Caco-2 (cell line): ENCODE measurements at regions not wholly inside any gene's neighbourhood (a gene's known extent, or its start where the extent isn't known, plus 50 kb on each side); places are given as distances from the start of the nearest gene placed in this dataset.

ENCODE experiments used
- BruUV-seq: library from RNA; stranded (reverse); fragments of 400-500 nt; replicated peaks from 2 replicates; lab custom pipeline; 2021; lab: Mats Ljungman, UMichigan
- CTCF ChIA-PET: fragments of 300-600 bp; sonication (Branson Sonifier 250); formaldehyde crosslinking; loops from one replicate; lab custom pipeline; 2022; ENCODE audit warnings: antibody characterized with exemption; lab: Charles Lee
- POLR2A ChIA-PET: fragments of 300-600 bp; sonication (Branson Sonifier 250); formaldehyde crosslinking; loops from one replicate; lab custom pipeline; 2022; ENCODE audit warnings: antibody characterized with exemption; lab: Charles Lee
- DNase-seq, 2 experiments: peaks; one replicate each; pipeline versions ENCODE4 v3.0.0 to v3.0.0-alpha.2; 2020 to 2022
- H3K27me3 ChIP-seq: replicated peaks from 2 replicates; pipeline ENCODE4 v1.6.0; 2011; ENCODE audit warnings: low read length; ENCODE audit not compliant: control insufficient read depth, insufficient read depth
- H3K36me3 ChIP-seq: 2 replicates; pipeline ENCODE4 v1.5.1; 2011; ENCODE audit warnings: low read length; ENCODE audit not compliant: control insufficient read depth, insufficient read depth
- H3K4me1 ChIP-seq: fragments of 250-450 bp; sonication (Bioruptor Pico); 2 replicates; pipeline ENCODE4 v1.5.1; 2020; ENCODE audit warnings: mild to moderate bottlenecking
- H3K4me3 ChIP-seq: 2 replicates; pipeline ENCODE4 v1.5.1; 2011; ENCODE audit warnings: low read depth, mild to moderate bottlenecking, control low read depth, low read length
- H3K9me3 ChIP-seq: fragments of 250-450 bp; sonication (Bioruptor Pico); 2 replicates; pipeline ENCODE4 v1.5.1; 2020; ENCODE audit warnings: mild to moderate bottlenecking, moderate library complexity
- H3K27ac Mint-ChIP-seq: one replicate; pipeline ENCODE4 v1.8.0; 2022; ENCODE audit warnings: mixed read lengths; ENCODE audit not compliant: unreplicated experiment
- H3K27me3 Mint-ChIP-seq: one replicate; pipeline ENCODE4 v1.8.0; 2022; ENCODE audit warnings: mixed read lengths; ENCODE audit not compliant: insufficient read depth, unreplicated experiment
- H3K36me3 Mint-ChIP-seq: one replicate; pipeline ENCODE4 v1.8.0; 2022; ENCODE audit warnings: mild to moderate bottlenecking, mixed read lengths; ENCODE audit not compliant: insufficient read depth, unreplicated experiment
- H3K4me1 Mint-ChIP-seq: one replicate; pipeline ENCODE4 v1.8.0; 2022; ENCODE audit warnings: low read depth, mixed read lengths; ENCODE audit not compliant: unreplicated experiment
- H3K4me3 Mint-ChIP-seq: one replicate; pipeline ENCODE4 v1.8.0; 2022; ENCODE audit warnings: mild to moderate bottlenecking, moderate library complexity, mixed read lengths; ENCODE audit not compliant: unreplicated experiment
- H3K9me3 Mint-ChIP-seq: one replicate; pipeline ENCODE4 v1.8.0; 2022; ENCODE audit warnings: mixed read lengths; ENCODE audit not compliant: unreplicated experiment
- intact Hi-C: fragments of 100-400 bp; cut with micrococcal nuclease; formaldehyde crosslinking; loops from one replicate; pipeline ENCODE4 v1.10.0; 2022; ENCODE audit not compliant: unreplicated experiment
- TF ChIP-seq, protein P1 (sequence below), 2 experiments: fragments of 200-600 bp in 1 of 2; IDR thresholded peaks; 1 replicate in 1 of 2; 2 replicates in 1 of 2; pipeline versions ENCODE4 v1.5.1 to v1.8.0; 2011 to 2022; ENCODE audit warnings: antibody characterized with exemption in 1 of 2, control low read depth in 1 of 2, inconsistent platforms in 1 of 2, low read depth in 1 of 2, low read length in 1 of 2, mild to moderate bottlenecking in 1 of 2, moderate library complexity in 1 of 2; ENCODE audit not compliant: insufficient read depth in 1 of 2, severe bottlenecking in 1 of 2, unreplicated experiment in 1 of 2

DNA sequence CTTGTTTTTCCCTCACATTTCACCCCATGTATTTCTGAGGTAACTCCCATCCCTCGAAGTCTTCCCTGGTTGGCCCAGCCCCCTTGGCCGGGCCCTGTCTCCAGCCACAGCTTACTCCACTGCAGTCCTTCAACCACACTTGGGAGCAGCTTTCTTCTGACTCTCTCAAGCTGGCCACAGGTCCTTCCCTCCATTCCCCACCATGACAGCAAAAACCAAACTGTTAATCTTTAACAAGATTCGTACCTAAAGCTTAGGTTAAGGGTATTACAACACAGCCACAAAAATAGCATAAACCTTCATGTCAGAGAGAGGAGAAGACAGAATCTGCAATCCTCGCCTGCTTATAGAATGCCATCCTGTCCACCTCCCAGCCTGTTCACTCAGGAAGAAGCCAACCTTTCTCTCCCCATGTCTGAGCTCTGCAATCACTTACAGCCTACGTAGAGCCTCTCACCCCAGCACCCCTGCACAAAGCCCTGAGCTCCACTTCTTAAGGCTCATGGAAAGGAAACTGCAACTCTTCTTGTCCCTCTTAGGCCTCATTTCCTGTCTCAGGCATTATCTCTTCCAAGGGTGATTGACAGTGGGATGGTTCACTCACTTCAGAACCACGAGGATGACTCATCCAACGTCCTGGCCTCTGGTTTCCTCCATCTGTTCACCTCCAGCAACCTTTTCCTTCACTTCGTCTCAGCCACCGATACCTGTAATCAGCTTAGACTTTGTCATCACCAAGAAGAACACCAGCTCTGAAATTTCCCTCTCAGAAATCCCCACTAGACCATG lies 72.8 kb downstream of the CD2 start:
- Histone ChIP-seq H3K36me3 (no peaks in the 10 kb centered on the region), H3K9me3 (no peaks in the 10 kb centered on the region), H3K4me1 (peaks cover 6% of the 10 kb centered on the region; the same call in 1 of the 2 replicates), H3K4me3 (no peak overlapping the region), H3K27me3 (no peaks in the 10 kb centered on the region)
- BruUV-seq, result no TSS peak
- Mint-ChIP-seq H3K4me3 (no peak overlapping the region), H3K9me3 (peaks cover 9% of the 10 kb centered on the region), H3K27me3 (no peaks in the 10 kb centered on the region), H3K36me3 (peaks cover 4% of the 10 kb centered on the region), H3K4me1 (peaks cover 18% of the 10 kb centered on the region), H3K27ac (peak overlapping the region; percentile 55)
- ChIA-PET POLR2A (no interaction called here), CTCF (interaction anchor here (1.1 kb wide), 1 partner anchor 252 kb away, joined by 3 read pairs; no protein-coding TSS in a partner anchor)
- TF ChIP-seq, protein P1, sequence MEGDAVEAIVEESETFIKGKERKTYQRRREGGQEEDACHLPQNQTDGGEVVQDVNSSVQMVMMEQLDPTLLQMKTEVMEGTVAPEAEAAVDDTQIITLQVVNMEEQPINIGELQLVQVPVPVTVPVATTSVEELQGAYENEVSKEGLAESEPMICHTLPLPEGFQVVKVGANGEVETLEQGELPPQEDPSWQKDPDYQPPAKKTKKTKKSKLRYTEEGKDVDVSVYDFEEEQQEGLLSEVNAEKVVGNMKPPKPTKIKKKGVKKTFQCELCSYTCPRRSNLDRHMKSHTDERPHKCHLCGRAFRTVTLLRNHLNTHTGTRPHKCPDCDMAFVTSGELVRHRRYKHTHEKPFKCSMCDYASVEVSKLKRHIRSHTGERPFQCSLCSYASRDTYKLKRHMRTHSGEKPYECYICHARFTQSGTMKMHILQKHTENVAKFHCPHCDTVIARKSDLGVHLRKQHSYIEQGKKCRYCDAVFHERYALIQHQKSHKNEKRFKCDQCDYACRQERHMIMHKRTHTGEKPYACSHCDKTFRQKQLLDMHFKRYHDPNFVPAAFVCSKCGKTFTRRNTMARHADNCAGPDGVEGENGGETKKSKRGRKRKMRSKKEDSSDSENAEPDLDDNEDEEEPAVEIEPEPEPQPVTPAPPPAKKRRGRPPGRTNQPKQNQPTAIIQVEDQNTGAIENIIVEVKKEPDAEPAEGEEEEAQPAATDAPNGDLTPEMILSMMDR (IDR thresholded peaks at IDR 0.05; ENCODE audit: insufficient read depth in 1 of 2, low read depth in 1 of 2, low read length in 1 of 2, severe bottlenecking in 1 of 2, unreplicated experiment in 1 of 2), result no peak
- intact Hi-C loops, result no loop called here
- DNase-seq, result no peak

DNA sequence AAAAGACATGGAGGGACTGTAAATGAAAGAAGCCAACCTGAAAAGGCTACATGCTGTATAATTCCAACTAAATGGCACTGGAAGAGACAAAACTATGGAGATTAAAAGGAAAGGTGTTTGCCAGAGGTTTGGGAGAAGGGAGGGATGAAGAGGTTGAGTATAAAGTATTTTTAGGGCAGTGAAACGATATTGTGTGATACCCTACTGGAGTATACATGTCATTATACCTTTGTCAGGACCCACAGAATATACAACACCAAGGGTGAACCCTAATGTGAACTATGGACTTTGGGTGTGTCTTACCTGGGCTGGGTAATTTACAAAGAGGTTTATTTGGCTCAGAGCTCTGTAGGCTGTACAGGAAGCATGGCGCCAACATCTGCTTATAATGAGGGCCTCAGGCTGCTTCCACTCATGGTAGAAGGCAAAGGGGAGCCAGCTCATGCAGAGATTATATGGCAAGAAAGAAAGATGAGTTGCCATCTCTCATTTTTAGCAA lies 73.4 kb downstream of the CD2 start:
- Mint-ChIP-seq H3K4me3 (no peak overlapping the region), H3K4me1 (peaks cover 24% of the 10 kb centered on the region), H3K36me3 (peaks cover 4% of the 10 kb centered on the region), H3K9me3 (peaks cover 9% of the 10 kb centered on the region), H3K27me3 (no peaks in the 10 kb centered on the region), H3K27ac (peak overlapping the region; percentile 55)
- CTCF ChIA-PET, result interaction anchor here (1.1 kb wide), 1 partner anchor 253 kb away, joined by 3 read pairs; no protein-coding TSS in a partner anchor
- Histone ChIP-seq H3K4me1 (peaks cover 9% of the 10 kb centered on the region), H3K27me3 (no peaks in the 10 kb centered on the region), H3K4me3 (no peak overlapping the region), H3K36me3 (no peaks in the 10 kb centered on the region), H3K9me3 (no peaks in the 10 kb centered on the region)
- intact Hi-C loops, result no loop called here
- TF ChIP-seq, protein P1 (IDR thresholded peaks at IDR 0.05; ENCODE audit: insufficient read depth in 1 of 2, low read depth in 1 of 2, low read length in 1 of 2, severe bottlenecking in 1 of 2, unreplicated experiment in 1 of 2), result no peak
- BruUV-seq, result no TSS peak
- DNase-seq, result no peak
- POLR2A ChIA-PET, result no interaction called here

DNA sequence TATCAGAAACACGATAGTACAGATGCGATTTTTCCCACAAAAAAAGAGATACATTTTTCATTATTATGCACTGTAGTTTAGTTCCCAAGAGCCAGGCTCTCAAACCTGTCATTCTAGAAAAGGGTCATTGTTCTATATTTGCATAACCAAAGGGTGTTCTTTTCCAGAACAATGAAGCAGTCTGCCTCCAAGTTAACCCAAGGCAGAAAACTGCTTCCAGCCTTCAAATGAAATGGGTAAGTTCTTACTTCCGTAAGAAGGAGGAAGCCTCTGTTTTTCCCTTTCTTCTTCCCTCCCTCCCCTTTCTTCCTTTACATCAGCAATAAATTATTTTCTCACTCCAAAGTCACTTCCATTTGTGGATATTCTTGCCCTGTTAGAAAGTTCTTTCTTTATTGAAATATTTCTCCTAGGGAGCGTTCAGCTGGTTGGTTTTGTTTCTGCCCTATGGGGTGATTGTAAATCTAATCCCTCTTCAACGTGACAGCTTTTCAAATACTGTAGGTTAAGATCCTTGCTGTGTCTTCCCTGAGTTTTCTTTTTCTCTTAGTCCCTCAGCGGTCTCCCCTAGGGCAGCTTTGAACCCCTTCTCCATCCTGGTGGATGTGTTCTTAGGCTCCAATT lies 77.3 kb upstream of the PTGFRN start:
- no peaks in the 10 kb centered on the region for H3K27me3 Mint-ChIP-seq
- Histone ChIP-seq H3K9me3 (no peaks in the 10 kb centered on the region), H3K4me3 (no peak overlapping the region), H3K27me3 (no peaks in the 10 kb centered on the region), H3K4me1 (peaks cover 17% of the 10 kb centered on the region), H3K36me3 (no peaks in the 10 kb centered on the region)
- H3K4me1 Mint-ChIP-seq, result peaks cover 30% of the 10 kb centered on the region
- DNase-seq, result no peak
- H3K4me3 Mint-ChIP-seq, result no peak overlapping the region
- POLR2A ChIA-PET, result interaction anchor here (0.7 kb wide), 1 partner anchor 21 kb away, joined by 3 read pairs; no protein-coding TSS in a partner anchor
- TF ChIP-seq, protein P1 (IDR thresholded peaks at IDR 0.05; ENCODE audit: insufficient read depth in 1 of 2, low read depth in 1 of 2, low read length in 1 of 2, severe bottlenecking in 1 of 2, unreplicated experiment in 1 of 2), result no peak
- no peaks in the 10 kb centered on the region for H3K36me3 Mint-ChIP-seq
- BruUV-seq, result no TSS peak
- H3K9me3 Mint-ChIP-seq, result peaks cover 12% of the 10 kb centered on the region
- CTCF ChIA-PET, result interaction anchor here (1.2 to 1.4 kb wide), 2 partner anchors 115 to 228 kb away, joined by 3 to 7 read pairs; partner anchors contain the start of gene TTF2
- H3K27ac Mint-ChIP-seq, result peak overlapping the region; percentile 71
- intact Hi-C loops, result no loop called here
